GM12891 (cell line): ENCODE measurements at regions not wholly inside any gene's neighbourhood (a gene's known extent, or its start where the extent isn't known, plus 50 kb on each side); places are given as distances from the start of the nearest gene placed in this dataset.

Experiments
- DNase-seq: peaks from one replicate; pipeline ENCODE4 v3.0.0; 2011; ENCODE audit warnings: low spot score; ENCODE audit not compliant: insufficient read length
- FAIRE-seq: peaks from 2 replicates; lab custom pipeline; 2011; peaks lifted over from hg19 to GRCh38; lab: Jason Lieb, UNC
- PAX5 ChIP-seq: IDR thresholded peaks from 2 replicates; pipeline ENCODE4 v1.6.1; 2011; ENCODE audit warnings: low read length, moderate library complexity, mild to moderate bottlenecking; ENCODE audit not compliant: insufficient read depth, severe bottlenecking
- POLR2A ChIP-seq: IDR thresholded peaks from 2 replicates; pipeline ENCODE4 v1.6.1; 2011; ENCODE audit warnings: low read depth, low read length, control low read depth
- POLR2AphosphoS5 ChIP-seq: IDR thresholded peaks from 2 replicates; pipeline ENCODE4 v1.6.1; 2011; ENCODE audit warnings: low read depth, low read length, control low read depth
- POU2F2 ChIP-seq: IDR thresholded peaks from 2 replicates; pipeline ENCODE4 v1.6.1; 2011; ENCODE audit warnings: low read depth, mild to moderate bottlenecking, control low read depth, low read length, moderate library complexity
- SPI1 ChIP-seq: IDR thresholded peaks from 2 replicates; pipeline ENCODE4 v1.6.1; 2011; ENCODE audit warnings: low read depth, low read length, control low read depth
- TAF1 ChIP-seq: IDR thresholded peaks from 2 replicates; pipeline ENCODE4 v1.6.1; 2011; ENCODE audit warnings: low read depth, low read length, control low read depth

- TF ChIP-seq PAX5: no peak
- TF ChIP-seq POLR2AphosphoS5: no peak
- no peak for TF ChIP-seq TAF1
- no peak for TF ChIP-seq SPI1
- no peak for TF ChIP-seq POLR2A
- no peak for TF ChIP-seq POU2F2
- no peak for FAIRE-seq
- no peak for DNase-seq
Measured at GRCh38 chr3:117145677-117146076, 436.1 kb downstream of the TUSC7 start.

DNA sequence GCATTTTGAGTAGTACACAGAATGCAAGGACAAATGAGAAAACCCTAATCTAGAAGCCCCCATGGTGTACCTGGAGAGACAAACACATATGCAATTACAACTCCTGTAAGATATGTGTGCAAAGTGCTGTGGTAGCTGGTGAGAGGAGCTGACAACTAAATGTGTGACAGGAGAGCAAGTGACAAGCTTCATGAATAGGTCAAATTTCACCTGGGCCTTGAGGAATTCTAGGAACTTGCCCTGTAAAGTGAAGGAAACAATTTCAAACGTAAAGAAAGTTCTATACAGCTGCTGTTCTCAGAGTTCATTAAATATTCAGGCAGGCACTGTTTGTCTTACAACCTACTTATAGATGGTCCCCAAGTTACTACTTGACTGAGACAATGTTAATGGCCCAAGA is 437.0 kb downstream of the TUSC7 start:
- no peak for DNase-seq
- no peak for TF ChIP-seq PAX5
- TF ChIP-seq POU2F2: no peak
- no peak for TF ChIP-seq SPI1
- no peak for TF ChIP-seq POLR2AphosphoS5
- no peak for TF ChIP-seq POLR2A
- no peak for TF ChIP-seq TAF1
- FAIRE-seq: no peak

DNA sequence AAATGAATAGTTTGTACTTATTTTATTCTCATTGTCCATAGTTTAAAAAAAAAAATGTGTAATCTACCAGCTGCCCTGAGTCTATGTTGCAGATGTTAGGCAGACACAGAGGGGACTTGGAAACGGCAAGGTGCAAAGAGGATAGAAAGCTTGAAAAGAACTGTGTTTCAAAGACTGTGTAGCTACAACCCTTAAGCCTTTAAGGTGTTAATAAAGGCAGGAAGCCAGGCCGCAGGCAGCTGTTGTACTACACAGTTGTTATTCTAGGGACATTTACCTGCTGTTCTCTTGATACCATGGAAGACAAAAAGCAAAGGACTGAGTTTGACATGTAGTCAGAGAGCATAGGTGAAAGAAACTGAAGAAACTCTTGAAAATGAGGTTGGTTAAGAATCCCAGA is 440.0 kb downstream of the TUSC7 start:
- DNase-seq (no peak), FAIRE-seq (no peak)
- no peak for TF ChIP-seq POU2F2
- no peak for TF ChIP-seq SPI1
- TF ChIP-seq POLR2A: no peak
- TF ChIP-seq PAX5: no peak
- TF ChIP-seq TAF1: no peak
- TF ChIP-seq POLR2AphosphoS5: no peak

DNA sequence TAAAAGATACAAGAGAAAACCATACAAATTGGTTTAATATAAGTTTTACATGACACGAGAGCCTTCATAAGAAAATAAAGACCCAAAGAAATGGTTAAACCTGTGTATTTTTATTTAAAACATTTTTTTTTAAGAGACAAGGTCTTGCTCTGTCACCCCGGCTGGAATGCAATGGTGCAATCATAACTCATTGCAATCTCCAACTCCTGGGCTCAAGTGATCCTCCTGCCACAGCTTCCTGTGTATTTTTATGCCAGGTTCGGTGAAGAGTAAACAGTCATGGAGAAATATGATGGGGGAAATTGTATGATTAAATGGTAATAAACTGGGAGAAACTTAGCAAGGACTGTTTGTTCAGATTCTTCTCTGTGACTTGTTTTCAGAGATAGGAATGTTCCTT is 441.0 kb downstream of the TUSC7 start:
- FAIRE-seq (no peak), DNase-seq (no peak)
- TF ChIP-seq PAX5 (no peak), POLR2A (no peak), POU2F2 (no peak), SPI1 (no peak), POLR2AphosphoS5 (no peak), TAF1 (no peak)

DNA sequence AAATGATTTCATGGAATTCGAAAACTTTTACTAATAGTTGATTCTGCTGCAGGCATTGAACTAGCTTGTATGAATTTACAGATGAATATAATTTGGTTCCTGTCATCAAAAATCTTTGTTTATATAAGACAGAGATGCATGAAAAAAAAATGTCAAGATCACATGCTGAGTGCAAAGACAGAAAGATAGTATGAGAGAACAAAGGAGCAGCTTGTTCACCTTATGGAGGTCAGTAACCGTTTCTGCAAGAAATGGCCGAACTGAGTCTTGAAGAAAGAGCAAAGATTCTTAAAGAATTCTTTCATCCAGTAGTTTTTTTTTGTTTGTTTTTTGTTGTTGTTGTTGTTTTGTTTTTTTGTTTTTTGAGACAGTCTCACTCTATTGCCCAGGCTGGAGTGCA is 450.6 kb downstream of the TUSC7 start:
- DNase-seq (no peak), FAIRE-seq (no peak)

GRCh38 chr3:117161816-117162215 is 452.2 kb downstream of the TUSC7 start:
- no peak for DNase-seq
- FAIRE-seq: no peak

More for the DNA sequence above, 450.6 kb downstream of the TUSC7 start:
- TF ChIP-seq PAX5 (no peak), POLR2A (no peak), POLR2AphosphoS5 (no peak), POU2F2 (no peak), TAF1 (no peak), SPI1 (no peak)

GRCh38 chr3:117165176-117165575 is 455.6 kb downstream of the TUSC7 start:
- FAIRE-seq (no peak), DNase-seq (no peak)
- TF ChIP-seq POLR2AphosphoS5: no peak
- no peak for TF ChIP-seq TAF1
- no peak for TF ChIP-seq POLR2A
- no peak for TF ChIP-seq POU2F2
- no peak for TF ChIP-seq SPI1
- no peak for TF ChIP-seq PAX5

More at GRCh38 chr3:117161816-117162215, 452.2 kb downstream of the TUSC7 start:
- TF ChIP-seq POLR2AphosphoS5 (no peak), SPI1 (no peak), POLR2A (no peak), PAX5 (no peak), TAF1 (no peak), POU2F2 (no peak)

- DNase-seq (no peak), FAIRE-seq (no peak)
- TF ChIP-seq PAX5 (no peak), POU2F2 (no peak), SPI1 (no peak), POLR2A (no peak), TAF1 (no peak), POLR2AphosphoS5 (no peak)
Measured at GRCh38 chr3:117165601-117166051, 456.0 kb downstream of the TUSC7 start.

DNA sequence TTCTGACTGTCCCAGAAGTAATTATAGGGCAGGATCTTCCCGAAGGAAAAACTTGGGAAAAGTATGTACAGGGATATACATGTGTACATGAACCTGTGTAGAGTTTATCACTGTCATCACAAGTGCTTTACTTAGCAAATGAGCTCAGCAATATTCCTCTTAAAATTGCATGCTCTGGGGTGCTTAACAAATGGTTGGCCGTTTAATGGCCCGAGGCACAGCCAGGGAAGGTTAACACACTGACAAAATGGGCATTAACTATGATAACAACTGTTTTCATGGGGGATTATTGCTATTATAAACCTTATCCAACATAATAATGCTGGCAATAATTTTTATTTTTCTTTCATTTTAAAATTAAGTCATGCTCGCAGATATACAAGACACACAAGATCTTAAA is 459.3 kb downstream of the TUSC7 start:
- DNase-seq: no peak
- FAIRE-seq: no peak
- TF ChIP-seq TAF1 (no peak), SPI1 (no peak), POLR2AphosphoS5 (no peak), PAX5 (no peak), POU2F2 (no peak), POLR2A (no peak)
